T-cell (primary cell): ENCODE measurements at regions not wholly inside any gene's neighbourhood (a gene's known extent, or its start where the extent isn't known, plus 50 kb on each side); places are given as distances from the start of the nearest gene placed in this dataset.

Experiments
- ATAC-seq, 4 experiments: fragments of 200-7000 bp in 3 of 4; fragments of 150-1000 bp in 1 of 4; cut with Tn5 transposase; replicated peaks in 1 of 4; 1 replicate in 3 of 4; 2 replicates in 1 of 4; pipeline ENCODE4 v1.10.0; 2021; ENCODE audit warnings: moderate library complexity in 3 of 4, mild to moderate bottlenecking in 2 of 4, moderate number of reproducible peaks in 1 of 4
- CTCF ChIA-PET, 2 donors: fragments of 300-600 bp; sonication (Branson Sonifier 250); formaldehyde crosslinking; loops; one replicate each; lab custom pipeline; 2022; ENCODE audit warnings: antibody characterized with exemption in 2 of 2; lab: Charles Lee
- POLR2A ChIA-PET, 2 donors: fragments of 300-600 bp; sonication (Branson Sonifier 250); formaldehyde crosslinking; loops; one replicate each; lab custom pipeline; 2022; ENCODE audit warnings: antibody characterized with exemption in 2 of 2; lab: Charles Lee
- DNase-seq, 35 experiments: peaks; one replicate each; pipeline versions ENCODE4 v3.0.0 to v3.0.0-alpha.2; 2013 to 2023
- H3K27ac ChIP-seq: one replicate; pipeline ENCODE4 v1.5.1; 2013; ENCODE audit warnings: low read length
- H3K27me3 ChIP-seq, 2 experiments: replicated peaks in 1 of 2; 1 replicate in 1 of 2; 2 replicates in 1 of 2; pipeline versions ENCODE4 v1.6.1 to v1.7.0; 2013; ENCODE audit warnings: low read length in 1 of 2, mixed read lengths in 1 of 2; ENCODE audit not compliant: control insufficient read depth in 2 of 2, insufficient read depth in 2 of 2; ENCODE audit errors: extremely low read depth in 1 of 2
- H3K36me3 ChIP-seq, 2 donors: 1 replicate in 1 of 2; 2 replicates in 1 of 2; pipeline versions ENCODE4 v1.6.1 to v1.7.0; 2013; ENCODE audit warnings: low read length in 1 of 2; ENCODE audit not compliant: control insufficient read depth in 2 of 2, insufficient read depth in 1 of 2; ENCODE audit errors: extremely low read depth in 1 of 2
- H3K4me1 ChIP-seq, 2 experiments: 1 replicate in 1 of 2; 2 replicates in 1 of 2; pipeline versions ENCODE4 v1.6.1 to v1.7.0; 2013; ENCODE audit warnings: low read length in 2 of 2, mixed read lengths in 1 of 2; ENCODE audit not compliant: insufficient read depth in 2 of 2, control insufficient read depth in 1 of 2; ENCODE audit errors: extremely low read depth in 1 of 2
- H3K4me3 ChIP-seq, 2 donors: 1 replicate in 1 of 2; 2 replicates in 1 of 2; pipeline versions ENCODE4 v1.5.1 to v1.7.0; 2013; ENCODE audit warnings: mild to moderate bottlenecking in 2 of 2, low read length in 1 of 2, moderate library complexity in 1 of 2; ENCODE audit not compliant: control insufficient read depth in 1 of 2; ENCODE audit errors: extremely low read depth in 1 of 2
- H3K9me3 ChIP-seq: 2 replicates; pipeline ENCODE4 v1.7.0; 2013
- H3K27ac Mint-ChIP-seq, 2 donors: one replicate each; pipeline ENCODE4 v1.8.0; 2020 to 2021; ENCODE audit warnings: mild to moderate bottlenecking in 2 of 2, mixed read lengths in 2 of 2
- H3K27me3 Mint-ChIP-seq, 2 donors: one replicate each; pipeline ENCODE4 v1.8.0; 2021 to 2022; ENCODE audit warnings: mixed read lengths in 2 of 2
- H3K36me3 Mint-ChIP-seq: one replicate; pipeline ENCODE4 v1.8.0; 2021; ENCODE audit warnings: mixed read lengths
- H3K4me1 Mint-ChIP-seq, 3 donors: one replicate each; pipeline ENCODE4 v1.8.0; 2020 to 2022; ENCODE audit warnings: mixed read lengths in 3 of 3, mild to moderate bottlenecking in 1 of 3
- H3K4me3 Mint-ChIP-seq, 3 donors: one replicate each; pipeline ENCODE4 v1.8.0; 2020 to 2022; ENCODE audit warnings: mild to moderate bottlenecking in 3 of 3, mixed read lengths in 3 of 3, moderate library complexity in 3 of 3
- H3K9me3 Mint-ChIP-seq, 3 donors: one replicate each; pipeline ENCODE4 v1.8.0; 2020 to 2022; ENCODE audit warnings: mixed read lengths in 3 of 3
- WGBS: methylation state at CpG from one replicate; pipeline ENCODE4 v1.1.5; 2013; ENCODE audit warnings: missing lambda C conversion rate; ENCODE audit not compliant: insufficient coverage; 5-methylcytosine and 5-hydroxymethylcytosine counted together

DNA sequence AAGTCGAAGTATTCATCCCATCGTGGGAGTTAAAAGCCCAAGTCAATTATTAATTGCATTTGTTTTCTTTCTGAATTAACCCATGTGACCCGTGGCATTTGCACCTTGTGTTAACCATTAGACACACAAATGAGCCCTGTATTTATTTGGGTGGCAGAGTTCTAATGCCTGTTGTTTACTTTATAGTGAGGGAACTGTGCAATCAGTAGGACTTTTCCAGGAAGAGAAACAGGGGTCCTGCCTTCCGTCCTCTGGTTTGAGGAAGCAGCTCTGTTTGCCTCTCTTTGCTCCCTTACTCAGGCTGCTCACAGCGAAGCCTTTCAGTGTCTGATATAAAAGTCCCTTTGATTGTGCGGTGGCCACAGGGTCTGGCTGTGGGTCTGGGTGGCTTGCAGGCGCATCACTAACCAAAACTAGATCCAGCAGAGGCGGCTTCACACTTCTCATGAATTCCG lies 263.6 kb downstream of the PTTG2 start:
- no peak for DNase-seq
- no peak overlapping the region for H3K27ac ChIP-seq
- Mint-ChIP-seq H3K4me3 (no peak overlapping the region), H3K36me3 (no peaks in the 10 kb centered on the region), H3K27ac (no peak overlapping the region), H3K9me3 (no peaks in the 10 kb centered on the region), H3K4me1 (no peaks in the 10 kb centered on the region), H3K27me3 (peaks cover 0 to 2% of the 10 kb centered on the region in 2 donors)
- H3K4me1 ChIP-seq, result no peaks in the 10 kb centered on the region
- no peak for ATAC-seq
- H3K4me3 ChIP-seq, result no peak overlapping the region
- no peaks in the 10 kb centered on the region for H3K27me3 ChIP-seq
- no peaks in the 10 kb centered on the region for H3K36me3 ChIP-seq
- ChIA-PET CTCF (no interaction called here), POLR2A (no interaction called here)
- whole genome bisulfite sequencing, result 96% methylated on average over 5 of the region's 9 CpGs
- no peaks in the 10 kb centered on the region for H3K9me3 ChIP-seq

DNA sequence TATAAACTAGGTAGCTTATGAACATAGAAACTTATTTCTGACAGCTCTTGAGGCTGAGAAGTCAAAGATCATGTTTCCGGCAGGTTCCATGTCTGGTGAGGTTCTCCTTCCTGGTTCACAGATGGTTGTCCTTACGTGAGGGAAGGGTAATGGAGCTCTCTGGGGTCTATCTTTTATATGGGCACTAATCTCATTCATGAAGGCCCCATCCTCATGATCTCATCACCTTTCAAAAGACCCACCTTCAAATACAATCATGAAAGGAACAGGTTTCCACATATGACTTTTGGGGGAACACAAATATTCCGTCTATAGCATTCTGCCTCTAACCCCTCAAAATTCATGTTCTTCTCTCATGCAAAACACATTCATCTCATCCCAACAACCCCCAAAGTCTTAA lies 264.7 kb downstream of the PTTG2 start:
- H3K36me3 Mint-ChIP-seq, result no peaks in the 10 kb centered on the region
- no peak overlapping the region for H3K27ac Mint-ChIP-seq
- ChIA-PET POLR2A (no interaction called here), CTCF (no interaction called here)
- Histone ChIP-seq H3K27me3 (no peaks in the 10 kb centered on the region), H3K27ac (no peak overlapping the region), H3K4me1 (no peaks in the 10 kb centered on the region), H3K36me3 (no peaks in the 10 kb centered on the region), H3K4me3 (no peak overlapping the region), H3K9me3 (no peaks in the 10 kb centered on the region)
- H3K4me1 Mint-ChIP-seq, result no peaks in the 10 kb centered on the region
- 100% methylated on average over 1 of the region's 3 CpGs for WGBS
- ATAC-seq (no peak), DNase-seq (no peak)
- H3K9me3 Mint-ChIP-seq, result no peaks in the 10 kb centered on the region
- H3K4me3 Mint-ChIP-seq, result no peak overlapping the region
- H3K27me3 Mint-ChIP-seq, result peaks cover 0 to 2% of the 10 kb centered on the region in 2 donors

DNA sequence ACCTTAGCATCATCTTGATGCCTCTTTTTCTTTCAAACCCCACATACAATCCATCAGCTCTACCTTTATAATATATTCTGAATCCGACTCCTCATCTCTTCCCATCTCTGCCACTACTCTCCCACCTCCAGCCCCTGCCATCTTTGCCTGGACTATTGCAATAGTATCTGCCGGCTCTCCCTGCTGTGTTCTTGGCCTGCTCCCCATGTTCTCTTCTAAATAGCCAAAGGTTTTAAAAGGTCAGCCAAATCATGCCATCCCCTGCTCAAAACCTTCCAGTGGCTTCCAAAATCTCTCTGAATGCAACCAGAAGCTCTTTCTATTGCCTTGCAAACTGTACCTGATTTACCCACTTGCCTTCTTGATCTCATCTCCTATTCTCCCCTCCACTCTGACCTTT lies 266.0 kb downstream of the PTTG2 start:
- no peak for DNase-seq
- no peaks in the 10 kb centered on the region for H3K4me1 Mint-ChIP-seq
- H3K27me3 ChIP-seq, result no peaks in the 10 kb centered on the region
- POLR2A ChIA-PET, result no interaction called here
- H3K4me1 ChIP-seq, result no peaks in the 10 kb centered on the region
- no peak overlapping the region for H3K27ac Mint-ChIP-seq
- H3K36me3 Mint-ChIP-seq, result no peaks in the 10 kb centered on the region
- no peaks in the 10 kb centered on the region for H3K9me3 ChIP-seq
- no peaks in the 10 kb centered on the region for H3K36me3 ChIP-seq
- H3K4me3 ChIP-seq, result no peak overlapping the region
- 81% methylated on average over 2 of the region's 2 CpGs for WGBS
- CTCF ChIA-PET, result no interaction called here
- no peaks in the 10 kb centered on the region for H3K27me3 Mint-ChIP-seq
- H3K27ac ChIP-seq, result no peak overlapping the region
- H3K4me3 Mint-ChIP-seq, result no peak overlapping the region
- no peaks in the 10 kb centered on the region for H3K9me3 Mint-ChIP-seq
- no peak for ATAC-seq

DNA sequence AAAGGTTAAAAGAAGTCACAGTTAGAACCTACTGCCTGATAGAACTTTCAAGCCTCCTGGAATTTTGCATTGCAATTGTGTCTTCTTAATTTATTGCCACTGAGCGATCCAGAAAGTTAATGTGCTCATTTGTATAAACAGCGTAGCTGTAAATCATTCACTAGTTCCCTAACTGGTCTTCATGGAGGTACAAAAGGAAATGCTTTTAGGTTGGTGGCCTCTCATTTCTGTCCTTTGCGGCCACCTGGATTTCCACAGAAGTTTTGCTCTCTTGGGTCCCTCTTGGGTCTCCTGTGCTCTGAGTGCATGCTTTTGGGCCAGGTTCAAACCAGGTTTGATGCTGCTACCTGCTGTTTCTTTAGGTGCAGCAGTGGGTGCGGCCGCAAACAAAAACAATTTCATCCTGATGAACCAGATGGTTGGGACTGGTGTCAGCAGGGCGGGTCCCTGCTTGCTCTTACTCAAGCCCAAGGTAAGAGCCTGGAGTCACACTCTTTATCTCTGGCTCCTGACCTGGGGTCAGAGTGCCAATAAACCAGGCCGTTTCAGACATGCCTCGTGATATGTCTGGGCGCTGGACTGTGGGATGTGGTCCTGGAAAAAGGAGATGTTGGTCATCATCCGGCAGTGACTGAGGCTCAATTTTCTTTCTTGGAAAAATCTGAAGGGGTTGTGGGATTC lies 270.1 kb downstream of the PTTG2 start:
- no peaks in the 10 kb centered on the region for H3K4me1 Mint-ChIP-seq
- Histone ChIP-seq H3K9me3 (no peaks in the 10 kb centered on the region), H3K27me3 (no peaks in the 10 kb centered on the region), H3K4me1 (no peaks in the 10 kb centered on the region), H3K4me3 (no peak overlapping the region), H3K27ac (no peak overlapping the region), H3K36me3 (no peaks in the 10 kb centered on the region)
- H3K4me3 Mint-ChIP-seq, result no peak overlapping the region
- no peaks in the 10 kb centered on the region for H3K27me3 Mint-ChIP-seq
- H3K9me3 Mint-ChIP-seq, result no peaks in the 10 kb centered on the region
- 90% methylated on average over 7 of the region's 10 CpGs for WGBS
- ATAC-seq (no peak), DNase-seq (no peak)
- ChIA-PET POLR2A (no interaction called here), CTCF (no interaction called here)
- H3K36me3 Mint-ChIP-seq, result no peaks in the 10 kb centered on the region
- no peak overlapping the region for H3K27ac Mint-ChIP-seq

DNA sequence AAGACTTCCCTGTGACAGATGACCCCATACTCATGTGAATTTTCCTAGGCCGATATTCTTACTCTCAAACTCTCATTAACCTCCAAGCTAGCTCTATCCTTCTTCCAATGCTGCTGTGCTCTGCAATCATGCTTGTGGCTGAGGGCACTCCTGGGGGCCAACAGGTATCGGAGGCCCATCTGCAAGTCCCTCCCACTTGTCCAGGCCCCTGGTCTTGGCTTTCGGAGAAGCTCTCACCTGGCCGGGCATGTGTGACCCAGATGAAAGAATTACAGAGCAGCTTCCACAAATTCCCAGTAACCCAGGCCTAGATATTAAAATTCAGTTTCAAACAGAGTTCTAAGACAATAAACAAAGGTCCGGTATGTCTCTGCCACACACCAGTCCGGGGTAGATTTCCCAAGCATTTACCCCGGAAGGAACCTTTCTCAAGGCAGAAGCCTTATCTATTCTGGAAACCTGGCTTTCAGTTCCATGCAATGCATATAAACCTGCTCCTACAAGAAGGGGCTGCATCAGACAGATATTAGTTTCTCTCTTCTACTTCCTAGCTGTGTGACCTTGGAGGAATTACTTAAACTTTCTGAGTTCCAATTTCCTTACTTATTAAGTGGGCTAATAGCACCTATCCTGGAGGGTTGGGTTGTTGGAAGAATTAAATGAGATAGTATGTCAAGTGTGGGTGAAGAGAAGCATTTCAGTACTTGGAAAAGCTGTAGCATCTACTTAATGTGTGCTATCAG lies 270.8 kb downstream of the PTTG2 start:
- ChIA-PET CTCF (no interaction called here), POLR2A (no interaction called here)
- no peak overlapping the region for H3K4me3 ChIP-seq
- H3K4me1 ChIP-seq, result no peaks in the 10 kb centered on the region
- Mint-ChIP-seq H3K36me3 (no peaks in the 10 kb centered on the region), H3K9me3 (no peaks in the 10 kb centered on the region), H3K4me3 (no peak overlapping the region), H3K4me1 (no peaks in the 10 kb centered on the region), H3K27me3 (no peaks in the 10 kb centered on the region), H3K27ac (no peak overlapping the region)
- no peak for ATAC-seq
- DNase-seq, result no peak
- H3K9me3 ChIP-seq, result no peaks in the 10 kb centered on the region
- no peak overlapping the region for H3K27ac ChIP-seq
- no peaks in the 10 kb centered on the region for H3K36me3 ChIP-seq
- H3K27me3 ChIP-seq, result no peaks in the 10 kb centered on the region
- WGBS, result 95% methylated on average over 7 of the region's 7 CpGs

DNA sequence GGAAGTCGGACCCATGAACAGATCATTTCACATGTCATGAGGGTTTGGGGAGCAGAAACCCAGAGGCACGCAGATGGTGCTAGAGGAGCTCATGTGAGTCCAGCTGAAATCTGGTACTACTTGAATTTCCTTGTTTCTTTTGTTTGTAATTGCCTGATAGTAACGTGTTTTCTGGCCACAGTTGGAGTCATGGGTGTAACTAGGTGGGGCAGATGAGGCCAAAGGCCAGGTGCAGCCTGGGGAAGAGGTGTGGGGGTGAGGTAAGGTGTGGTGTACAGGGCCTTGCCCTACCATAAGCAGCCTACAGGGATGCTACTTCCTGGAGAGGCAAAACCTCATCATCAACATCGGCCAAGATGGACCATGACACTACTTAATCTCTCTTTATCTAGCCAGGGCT lies 271.4 kb downstream of the PTTG2 start:
- H3K27ac Mint-ChIP-seq, result no peak overlapping the region
- no peaks in the 10 kb centered on the region for H3K4me1 ChIP-seq
- H3K4me1 Mint-ChIP-seq, result no peaks in the 10 kb centered on the region
- no peak overlapping the region for H3K27ac ChIP-seq
- ATAC-seq (no peak), DNase-seq (no peak)
- H3K9me3 Mint-ChIP-seq, result no peaks in the 10 kb centered on the region
- no peak overlapping the region for H3K4me3 ChIP-seq
- ChIA-PET POLR2A (no interaction called here), CTCF (no interaction called here)
- 94% methylated on average over 4 of the region's 4 CpGs for WGBS
- no peak overlapping the region for H3K4me3 Mint-ChIP-seq
- H3K36me3 ChIP-seq, result no peaks in the 10 kb centered on the region
- no peaks in the 10 kb centered on the region for H3K27me3 Mint-ChIP-seq
- no peaks in the 10 kb centered on the region for H3K9me3 ChIP-seq
- H3K36me3 Mint-ChIP-seq, result no peaks in the 10 kb centered on the region
- H3K27me3 ChIP-seq, result peaks cover 0 to 3% of the 10 kb centered on the region in 2 experiments
